Stimulated activated CD4-positive, alpha-beta T cell treated with anti-CD3 and anti-CD28 coated beads, Interleukin-12 subunit alpha, Interleukin-12 subunit beta, amount 100 ng/mL, for 48 hours (primary cell): ENCODE measurements at regions not wholly inside any gene's neighbourhood (a gene's known extent, or its start where the extent isn't known, plus 50 kb on each side); places are given as distances from the start of the nearest gene placed in this dataset.

ENCODE experiments used
- DNase-seq, 3 donors: peaks; one replicate each; pipeline ENCODE4 v3.0.0-alpha.2; 2020; ENCODE audit warnings: low read depth in 2 of 3, low spot score in 1 of 3

DNA sequence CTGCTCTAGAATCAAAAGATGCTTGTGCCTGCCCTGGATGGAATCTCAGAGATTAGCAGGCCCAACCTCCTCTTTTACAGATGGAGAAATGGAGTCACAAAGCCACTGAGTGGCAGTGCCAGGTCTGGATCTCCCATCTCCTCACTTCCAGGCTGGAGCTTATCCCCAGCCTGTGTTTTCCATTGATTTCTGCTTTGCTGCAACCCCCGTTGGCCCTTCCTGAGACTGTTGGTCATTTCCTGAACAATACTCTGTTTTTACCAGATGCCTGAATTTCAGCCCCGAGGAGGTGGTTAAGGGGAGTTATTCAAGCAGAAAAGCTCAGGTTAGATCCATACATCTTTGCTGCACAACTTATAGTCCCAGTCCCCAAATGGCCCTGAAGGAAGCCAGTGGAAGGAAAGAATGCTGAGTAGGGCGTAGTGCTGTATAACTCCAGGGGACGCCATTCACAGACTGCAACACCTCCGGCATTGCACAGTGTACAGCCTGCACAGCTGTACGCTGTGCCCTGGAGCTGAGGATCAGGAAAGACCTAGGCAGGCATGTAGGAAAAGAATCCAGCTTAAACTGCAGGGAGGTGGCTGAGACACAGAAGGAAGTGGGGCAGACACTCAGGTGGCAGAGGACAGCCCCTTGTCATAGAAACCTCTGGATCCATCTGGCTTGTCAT, 77.5 kb downstream of the RPLP1 start:
- no peak for DNase-seq

DNA sequence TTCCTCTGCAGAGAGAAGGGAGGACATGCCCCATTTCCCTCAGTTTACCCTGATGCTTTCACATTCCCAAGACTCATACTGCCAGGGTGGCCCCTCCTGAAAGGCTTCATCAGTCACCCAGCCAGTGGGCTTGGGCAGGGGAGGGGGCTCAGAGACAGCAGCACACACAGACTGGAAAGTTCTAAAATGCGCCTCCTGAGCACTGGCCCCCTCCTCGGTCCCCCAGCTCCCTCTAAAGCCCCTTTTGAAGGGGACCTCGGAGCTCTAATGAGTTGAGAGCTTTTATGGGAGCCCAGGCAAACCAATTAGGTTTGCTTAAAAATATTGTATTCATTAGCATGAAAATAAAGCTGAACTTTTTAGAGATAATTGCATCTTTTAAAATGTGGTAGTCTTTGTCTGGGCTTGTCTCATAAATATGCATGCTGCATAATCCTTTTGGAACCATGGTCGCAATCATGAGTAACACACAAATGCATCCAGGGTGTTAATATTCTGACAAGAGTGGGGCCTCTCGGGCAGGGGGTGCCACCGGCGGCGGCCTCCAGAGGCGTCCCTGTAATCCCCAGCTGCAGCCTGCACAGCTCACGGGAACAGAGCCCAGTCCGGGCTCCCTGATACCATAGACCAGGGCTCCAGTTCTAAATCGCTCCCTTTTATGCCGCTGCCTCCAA, 78.5 kb downstream of the RPLP1 start:
- no peak for DNase-seq

DNA sequence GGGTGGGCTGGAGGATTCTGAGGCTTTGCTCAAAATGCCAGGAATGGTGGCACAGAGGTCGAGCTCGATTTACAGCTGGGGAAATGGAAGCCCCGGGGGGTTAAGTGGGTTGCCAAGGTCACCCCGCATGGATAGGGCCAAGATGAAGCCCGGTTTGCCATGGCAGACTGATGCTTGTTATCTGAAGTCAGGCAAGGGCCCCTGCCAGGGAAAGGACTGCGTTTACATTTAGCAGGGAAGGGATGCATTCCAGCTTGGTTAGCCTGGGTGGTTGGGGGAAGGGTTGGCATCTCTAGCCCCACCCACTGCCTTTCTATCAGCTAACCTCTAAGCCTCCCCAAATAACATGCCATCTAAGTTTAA, 79.0 kb downstream of the RPLP1 start:
- no peak for DNase-seq

DNA sequence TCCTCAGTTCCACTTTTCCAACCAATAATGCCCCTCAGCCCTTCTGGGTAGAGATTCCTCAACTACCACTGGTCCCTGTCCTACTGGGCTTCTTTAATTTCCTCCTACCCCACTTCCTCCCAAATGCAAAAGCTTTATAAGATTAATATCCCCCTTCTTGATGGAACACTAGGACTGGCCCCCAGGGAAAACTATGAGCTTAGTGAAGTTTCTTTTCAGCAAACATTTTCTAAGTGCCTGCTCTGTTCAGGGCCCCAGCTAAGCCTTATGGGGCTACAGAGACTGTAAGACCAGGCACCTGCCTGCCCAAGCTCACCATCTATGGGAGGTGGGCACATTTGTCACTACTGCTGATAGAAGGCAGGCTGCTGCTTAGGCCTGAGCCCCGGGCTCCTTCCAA, 79.4 kb downstream of the RPLP1 start:
- no peak for DNase-seq

DNA sequence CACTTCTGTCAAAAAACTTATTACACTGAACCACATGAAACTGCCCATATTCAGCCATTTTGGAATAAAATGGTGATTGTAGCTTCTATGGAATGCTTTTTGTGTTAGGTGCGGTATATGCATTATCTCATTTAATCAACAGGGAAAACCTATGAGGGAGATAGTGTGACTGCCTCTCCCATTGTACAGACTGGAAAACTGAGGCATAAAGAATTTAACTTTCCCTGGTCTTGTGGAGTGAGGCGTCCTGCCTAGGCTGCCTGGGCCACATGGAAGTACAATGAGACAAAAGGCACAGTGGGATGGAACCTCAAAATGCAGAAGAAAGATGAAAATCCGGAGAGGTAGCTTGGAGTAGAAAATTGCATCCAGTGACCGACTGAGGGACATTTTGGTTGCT, 80.2 kb downstream of the RPLP1 start:
- no peak for DNase-seq

DNA sequence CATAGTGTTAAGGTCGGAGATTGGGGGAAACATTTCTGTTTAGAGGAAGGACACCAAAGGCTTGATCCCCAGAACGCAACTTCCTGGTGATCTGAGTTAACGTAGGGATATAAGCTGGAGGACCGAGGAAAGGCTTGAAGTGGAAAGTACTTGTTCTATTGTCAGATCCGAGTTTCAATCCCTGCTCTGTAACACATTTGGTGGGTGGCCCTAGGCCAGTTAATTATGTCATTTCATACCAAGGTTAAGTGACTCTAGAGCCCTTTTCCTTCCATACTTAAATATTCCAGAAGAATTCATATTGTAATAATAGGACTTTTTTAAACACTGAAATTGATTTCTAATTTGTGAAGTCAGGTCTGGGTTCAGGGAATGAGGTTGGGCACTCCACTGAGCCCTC, 80.9 kb downstream of the RPLP1 start:
- DNase-seq: no peak

DNA sequence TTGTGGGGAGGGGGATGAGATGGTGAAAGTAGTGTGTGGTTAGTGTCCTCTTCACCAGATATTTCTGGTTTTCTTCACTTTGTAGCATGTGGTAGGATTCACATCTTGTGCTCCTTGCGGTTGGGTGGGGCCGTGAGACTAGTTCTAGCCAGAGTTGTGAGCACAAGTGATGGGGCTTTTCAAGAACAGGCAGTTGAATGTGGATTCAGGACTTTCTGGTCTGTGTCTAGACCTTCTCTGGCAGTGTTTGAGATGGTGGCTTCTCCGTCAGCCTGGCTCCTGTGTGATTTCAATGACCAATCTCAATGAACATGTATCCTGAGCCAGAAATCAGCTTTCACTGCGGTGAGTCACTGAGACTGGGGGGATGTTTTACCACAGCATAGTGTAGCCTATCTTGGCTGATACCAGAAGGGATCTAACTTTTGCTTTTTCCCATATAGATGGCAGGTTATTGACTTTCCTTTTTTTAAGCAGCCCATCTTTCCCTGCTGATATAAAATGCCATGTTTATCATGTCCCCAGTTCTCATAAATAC, 82.6 kb downstream of the RPLP1 start:
- DNase-seq: no peak

DNA sequence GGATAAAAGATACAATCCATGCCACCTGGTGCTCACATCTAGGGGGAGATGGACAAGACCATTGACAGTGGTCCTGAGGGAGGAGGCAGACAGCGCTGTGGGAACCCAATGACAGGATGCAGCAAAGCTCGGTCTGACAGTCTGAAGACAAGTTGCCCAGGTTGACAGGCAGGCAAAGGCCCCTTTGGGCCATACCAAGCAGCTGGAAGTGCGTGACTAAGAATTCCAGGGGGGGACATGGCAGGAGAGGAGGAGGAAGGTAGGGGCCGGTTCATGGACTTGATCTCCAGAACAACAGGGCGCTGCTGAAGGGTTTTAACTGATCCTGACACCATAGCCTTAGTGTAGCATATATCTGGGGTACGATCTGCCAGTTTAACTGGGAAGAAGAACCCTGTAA, 83.4 kb downstream of the RPLP1 start:
- DNase-seq: no peak

DNA sequence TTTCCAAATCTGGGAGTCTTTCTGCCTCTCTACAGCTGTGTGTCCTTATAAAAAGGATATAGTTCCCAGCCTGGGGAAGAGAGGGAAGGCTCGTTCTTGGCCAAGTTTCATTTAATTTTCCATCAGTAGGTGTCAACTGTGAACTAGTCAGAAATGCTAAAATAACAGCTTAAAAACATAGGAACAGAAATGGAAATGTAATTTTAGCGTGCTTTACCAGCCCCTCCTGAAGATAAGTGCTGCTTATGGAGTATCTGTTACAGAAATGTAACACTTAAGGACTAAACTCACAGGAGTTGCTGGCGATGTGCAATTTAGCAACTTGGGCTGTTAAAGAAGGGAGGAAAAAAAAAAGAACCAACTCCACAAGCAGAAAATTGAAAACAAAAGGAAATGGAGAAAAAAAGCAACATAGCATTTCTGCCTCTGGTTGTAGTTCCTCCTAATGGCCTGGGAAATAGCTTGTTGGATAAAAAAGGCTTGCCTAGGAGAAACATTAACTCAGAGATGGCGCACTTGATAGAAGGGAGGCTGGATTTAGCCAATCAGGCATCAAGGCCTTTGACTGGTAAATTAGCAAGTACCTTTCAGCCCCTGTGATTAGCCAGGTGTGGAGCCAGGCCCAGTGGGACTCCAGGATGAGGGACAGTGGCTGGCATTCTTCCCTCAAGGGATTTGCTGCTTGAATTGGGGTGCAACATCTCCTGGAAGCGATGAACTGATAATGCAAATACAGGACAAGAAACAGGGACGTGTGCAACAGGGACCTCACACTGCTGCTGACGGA, 84.3 kb downstream of the RPLP1 start:
- no peak for DNase-seq

DNA sequence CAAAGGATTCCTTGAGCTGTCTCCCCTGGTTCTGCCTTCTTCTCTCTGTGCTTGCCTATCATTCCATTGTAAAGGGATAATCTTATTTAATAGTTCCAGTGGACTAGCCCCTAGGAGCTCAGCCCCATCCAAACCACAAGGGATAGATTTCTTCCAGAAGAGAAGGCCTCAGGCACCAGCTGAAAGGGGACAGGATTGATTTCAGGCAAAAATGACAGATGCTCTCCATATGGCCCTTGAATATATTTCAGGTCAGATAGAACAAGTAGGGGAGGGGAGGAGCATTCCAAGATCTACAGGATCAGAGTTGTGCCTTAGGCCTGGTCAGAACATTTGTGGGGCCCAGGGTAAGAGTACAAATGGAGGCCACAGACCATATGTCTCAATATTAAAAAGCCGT, 85.3 kb downstream of the RPLP1 start:
- DNase-seq: no peak

DNA sequence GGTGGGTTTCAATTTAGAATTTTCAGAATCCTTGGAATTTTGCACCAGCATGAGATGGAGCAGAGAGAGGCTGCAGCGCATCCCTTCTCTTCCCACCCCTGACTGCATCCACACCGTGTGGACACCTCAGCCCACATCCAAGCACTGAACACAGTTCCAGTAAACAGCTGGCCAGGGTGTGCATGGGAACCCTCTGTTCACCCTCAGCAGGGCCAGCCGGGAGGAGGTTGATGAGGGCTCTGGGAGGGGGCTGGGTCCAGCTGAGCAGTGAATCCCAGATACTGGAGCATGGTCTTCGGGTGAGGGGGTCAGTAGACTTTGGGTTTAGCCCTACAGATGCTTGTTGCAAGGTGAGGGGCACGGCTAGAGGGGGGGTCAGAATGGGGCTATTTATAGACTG, 85.8 kb downstream of the RPLP1 start:
- no peak for DNase-seq

DNA sequence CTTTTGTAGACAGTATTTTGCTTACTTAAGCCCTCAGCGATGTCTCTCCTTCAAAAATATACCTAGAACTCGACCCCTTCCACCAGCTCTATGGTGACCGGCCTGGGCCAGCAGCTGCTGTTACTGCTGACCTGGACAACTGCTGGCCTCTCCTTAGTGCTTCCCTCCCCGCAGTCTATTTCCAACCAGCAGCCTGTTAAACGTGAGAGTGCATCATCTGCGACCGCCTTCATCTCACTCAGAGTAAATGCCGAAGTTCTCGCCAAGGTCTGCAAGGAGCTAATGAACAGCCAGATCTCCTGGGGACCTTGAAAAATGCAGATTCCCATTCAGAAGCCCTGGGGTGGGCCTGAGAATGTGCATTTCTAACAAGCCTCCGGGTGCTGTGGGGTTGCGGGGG, 86.7 kb downstream of the RPLP1 start:
- DNase-seq: no peak

DNA sequence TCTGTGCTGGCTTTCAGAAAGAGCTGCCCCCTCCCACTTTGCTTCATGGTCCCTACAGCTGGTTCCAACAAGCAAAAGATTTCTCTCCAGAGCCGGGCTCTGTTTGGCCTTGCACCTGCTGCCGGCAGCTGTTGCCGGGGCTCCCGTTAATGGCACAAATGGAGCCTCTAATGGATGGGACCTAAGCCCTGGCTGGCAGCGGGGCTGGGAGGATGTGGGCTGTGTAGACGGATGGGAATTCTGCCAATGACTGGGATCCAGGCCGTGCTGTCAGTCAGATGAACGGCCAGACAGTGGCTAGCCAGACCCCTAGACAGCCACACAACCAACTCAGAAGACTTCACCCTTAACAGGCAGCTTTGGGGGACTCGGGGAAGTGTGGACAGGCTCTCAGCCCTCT, 88.0 kb downstream of the RPLP1 start:
- no peak for DNase-seq

DNA sequence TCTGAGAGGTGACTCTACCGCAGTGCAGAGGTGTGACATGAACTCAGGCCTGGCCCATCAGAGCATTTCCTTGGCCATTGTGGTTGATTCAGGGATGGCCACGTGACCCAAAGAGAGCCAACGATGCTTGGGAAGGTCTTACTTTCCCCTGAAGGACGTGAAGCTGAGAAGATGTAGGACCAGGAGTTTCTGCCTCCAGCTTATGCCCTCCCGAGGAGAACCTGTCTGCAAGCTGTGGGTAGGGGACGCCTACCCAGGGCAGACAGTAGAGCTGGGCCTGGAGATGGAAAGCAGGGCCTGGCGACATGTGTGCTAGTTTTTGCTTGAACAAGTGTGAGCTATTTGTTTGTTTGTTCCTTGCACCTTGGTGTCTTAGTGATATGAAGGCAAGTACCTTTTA, 89.4 kb downstream of the RPLP1 start:
- no peak for DNase-seq

DNA sequence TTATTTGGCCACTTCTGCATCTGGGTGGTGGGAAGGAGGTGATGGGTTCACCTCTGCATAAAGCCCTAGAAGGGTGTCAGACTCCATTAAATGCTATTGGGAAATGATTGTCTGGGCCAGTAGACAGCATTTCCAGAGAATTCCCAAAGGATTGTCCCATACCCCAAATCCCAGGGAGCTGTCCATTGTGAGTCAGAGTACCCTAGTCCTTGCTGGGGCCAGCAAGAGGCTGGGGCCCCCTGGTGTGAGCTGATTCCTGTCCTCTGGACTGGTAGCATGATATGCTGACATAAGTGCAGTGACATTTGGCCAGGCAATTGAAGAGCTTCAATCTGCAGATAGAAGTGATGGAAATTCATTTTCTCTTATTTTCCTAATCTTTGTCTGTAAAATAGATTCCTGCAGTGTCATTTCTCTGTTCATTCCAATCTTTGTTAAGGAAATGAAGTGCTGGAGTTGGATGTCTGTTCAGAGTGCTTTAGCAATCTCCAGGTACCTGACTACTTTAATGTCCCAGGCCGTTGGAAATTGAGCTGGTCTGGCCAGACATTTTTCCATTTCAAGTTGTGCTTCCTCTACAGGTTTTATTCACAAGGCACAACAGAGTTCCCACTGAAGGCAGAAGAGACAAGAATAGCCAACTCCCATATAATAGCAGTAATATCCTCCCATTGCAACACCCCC, 91.2 kb downstream of the RPLP1 start:
- DNase-seq: no peak

DNA sequence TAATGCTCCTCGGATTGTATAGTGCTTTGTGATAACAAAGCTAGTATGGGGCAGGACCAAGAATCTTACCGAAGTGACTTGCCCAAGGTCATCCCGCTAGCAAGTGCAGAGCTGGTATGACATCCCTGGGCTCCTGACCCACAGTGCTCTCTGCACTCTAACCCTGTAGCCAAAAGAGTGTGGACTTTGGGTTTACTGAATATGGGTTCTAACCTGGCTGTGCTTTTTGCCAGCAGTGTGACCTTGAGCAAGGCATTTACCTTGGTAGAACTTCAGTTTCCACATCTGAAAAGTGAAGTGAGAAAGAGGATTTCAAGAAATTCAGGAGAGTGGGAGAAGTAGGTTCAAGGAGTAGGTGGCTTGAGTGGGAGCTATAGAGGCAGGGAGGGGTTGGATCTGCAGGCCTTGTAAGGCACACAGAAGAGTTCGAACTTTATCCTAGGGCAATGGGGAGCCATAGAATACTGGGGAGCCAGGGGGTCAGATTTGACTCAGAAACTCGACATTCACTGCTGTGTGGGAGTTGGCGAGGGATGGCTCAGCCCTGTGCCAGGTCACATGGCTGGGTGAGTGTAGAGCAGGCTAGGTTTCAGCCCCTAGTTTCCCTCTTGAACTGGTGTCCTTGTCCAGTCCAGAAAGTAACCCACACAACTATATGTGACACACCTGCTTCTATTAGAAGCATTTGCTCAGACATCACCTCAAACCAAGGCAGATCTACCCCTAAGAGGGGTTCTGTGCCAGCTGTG, 91.9 kb downstream of the RPLP1 start:
- no peak for DNase-seq

DNA sequence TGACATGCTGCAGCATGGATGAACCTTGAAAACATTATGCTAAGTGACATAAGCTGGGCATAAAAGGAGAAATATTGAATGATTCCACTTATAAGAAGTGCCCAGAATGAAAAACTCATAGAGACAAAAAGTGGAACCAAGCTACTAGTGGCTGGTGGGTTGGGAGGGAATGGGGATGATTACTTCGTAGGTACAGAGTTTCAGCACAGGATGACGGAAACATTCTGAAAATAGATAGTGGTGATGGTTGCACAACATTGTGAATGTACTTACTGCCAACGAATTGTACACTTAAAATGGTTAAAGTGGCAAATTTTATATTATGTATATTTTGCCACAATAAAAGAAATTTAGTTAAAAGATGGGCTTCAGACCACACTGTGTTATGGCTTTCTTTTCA, 93.6 kb downstream of the RPLP1 start:
- no peak for DNase-seq

DNA sequence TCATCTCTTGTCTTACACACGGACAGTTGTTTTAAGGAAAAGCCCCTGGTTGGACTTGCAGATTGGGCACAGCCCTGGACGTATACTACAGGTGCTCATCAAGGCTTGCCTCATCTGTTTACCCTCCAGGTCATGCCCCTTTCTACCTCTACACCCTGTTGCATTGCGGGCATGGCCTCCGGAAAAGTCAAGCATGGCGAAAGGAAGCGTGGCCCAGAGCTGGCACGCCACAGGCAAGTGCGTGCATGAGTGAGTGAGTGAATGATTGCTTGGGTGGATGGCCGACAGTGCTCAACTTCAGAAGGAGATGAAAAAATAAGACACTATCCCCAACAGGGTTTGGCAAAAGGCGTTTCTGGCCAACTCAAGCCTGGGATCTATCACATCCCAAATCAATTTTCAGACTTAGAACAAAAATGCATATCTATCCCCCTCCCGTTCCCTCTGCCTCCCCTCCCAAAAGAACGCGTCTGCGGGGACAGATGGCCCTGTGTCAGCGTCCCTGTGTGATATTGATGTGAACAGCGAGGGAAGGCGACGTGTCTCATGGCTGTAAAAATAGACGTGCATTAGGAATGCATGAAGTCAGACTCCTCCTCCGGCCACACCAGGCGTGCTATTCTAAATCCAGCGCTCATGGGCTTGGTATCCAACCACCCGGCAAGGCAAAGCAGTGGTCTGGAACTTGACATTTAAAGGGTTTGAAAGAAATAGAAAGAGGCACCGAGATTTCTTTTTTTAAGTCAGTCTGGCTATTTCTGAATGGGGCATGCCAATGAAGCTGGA, 96.0 kb downstream of the RPLP1 start:
- no peak for DNase-seq

DNA sequence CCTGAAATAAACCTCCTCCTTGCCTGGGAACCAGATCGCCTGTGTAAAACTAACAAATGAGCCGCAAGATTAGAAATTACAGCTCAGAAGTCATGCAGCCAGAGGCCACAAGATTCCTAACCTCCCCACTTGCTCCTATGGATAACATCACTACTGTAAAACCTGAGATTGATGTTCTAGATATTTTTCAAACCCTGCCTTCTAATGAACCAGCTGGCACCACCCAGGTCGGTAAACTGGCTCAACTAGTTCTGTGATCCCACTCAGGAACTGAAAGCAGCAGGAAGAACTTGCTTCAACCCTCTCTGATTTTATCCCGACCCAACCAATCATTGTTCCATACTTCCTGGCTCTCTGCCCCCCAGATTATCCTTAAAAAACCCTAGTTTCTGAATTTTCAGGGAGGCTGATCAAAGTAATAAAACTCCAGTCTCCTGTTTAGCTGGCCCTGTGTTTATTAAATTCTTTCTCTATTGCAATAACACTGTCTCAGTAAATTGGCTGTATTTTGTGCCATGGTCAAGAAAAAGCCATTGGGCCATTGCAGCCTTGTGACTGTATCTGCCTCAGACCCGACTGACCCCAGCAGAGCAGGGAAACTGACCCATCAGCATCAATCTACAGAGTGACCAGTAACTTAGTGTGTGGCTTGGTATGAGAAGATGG, 98.9 kb downstream of the RPLP1 start:
- no peak for DNase-seq
